Muscle of leg (tissue), 3 donors: ENCODE measurements at regions not wholly inside any gene's neighbourhood (a gene's known extent, or its start where the extent isn't known, plus 50 kb on each side); places are given as distances from the start of the nearest gene placed in this dataset.

ENCODE experiments used
- DNase-seq: peaks from one replicate; pipeline ENCODE4 v3.0.0; 2013
- H3K27ac ChIP-seq: one replicate; pipeline ENCODE4 v1.5.1; 2013; ENCODE audit warnings: mild to moderate bottlenecking, low read length, control low read depth
- H3K27me3 ChIP-seq: one replicate; pipeline ENCODE4 v1.6.1; 2013; ENCODE audit warnings: low read length; ENCODE audit not compliant: control insufficient read depth, insufficient read depth
- H3K36me3 ChIP-seq: one replicate; pipeline ENCODE4 v1.6.1; 2013; ENCODE audit warnings: low read length; ENCODE audit not compliant: control insufficient read depth, insufficient read depth
- H3K4me1 ChIP-seq: one replicate; pipeline ENCODE4 v1.6.1; 2013; ENCODE audit warnings: low read length; ENCODE audit not compliant: control insufficient read depth, insufficient read depth
- H3K4me3 ChIP-seq: one replicate; pipeline ENCODE4 v1.5.1; 2013; ENCODE audit warnings: low read length, control low read depth
- H3K9me3 ChIP-seq: replicated peaks from 2 replicates; pipeline ENCODE4 v1.6.1; 2013; ENCODE audit warnings: low read depth, low read length; ENCODE audit not compliant: control insufficient read depth
- WGBS: methylation state at CpG from one replicate; pipeline ENCODE4 v1.1.5; 2013; ENCODE audit warnings: missing lambda C conversion rate; ENCODE audit not compliant: insufficient coverage; 5-methylcytosine and 5-hydroxymethylcytosine counted together

DNA sequence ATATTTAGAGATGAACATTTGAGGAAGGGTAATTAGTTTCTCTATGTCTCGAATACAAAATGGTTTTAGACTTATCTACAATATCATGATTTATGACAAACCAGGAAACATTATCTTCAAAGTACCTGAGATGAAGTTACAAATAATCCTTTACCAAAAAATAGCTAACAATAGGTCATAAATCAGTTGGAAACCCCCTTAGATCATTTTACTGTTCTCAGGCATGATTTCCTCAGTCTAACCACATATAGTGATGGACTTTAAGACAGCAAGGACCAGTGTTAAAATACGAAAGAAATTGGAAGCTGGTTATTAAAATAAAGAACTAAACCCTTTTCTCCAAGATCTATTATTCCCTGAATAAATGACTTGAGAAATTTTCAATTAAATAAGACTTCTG lies 235.4 kb downstream of the RASSF9 start:
- H3K27me3 ChIP-seq, result no peaks in the 10 kb centered on the region
- DNase-seq, result no peak
- H3K36me3 ChIP-seq, result no peaks in the 10 kb centered on the region
- no peak overlapping the region for H3K4me3 ChIP-seq
- peaks cover 3% of the 10 kb centered on the region for H3K9me3 ChIP-seq
- H3K4me1 ChIP-seq, result no peaks in the 10 kb centered on the region
- WGBS, result no CpG with 5 or more reads among the region's 2 CpGs
- H3K27ac ChIP-seq, result no peak overlapping the region

GRCh38 chr12:85603556-85603955 lies 232.7 kb downstream of the RASSF9 start:
- no peaks in the 10 kb centered on the region for H3K9me3 ChIP-seq
- DNase-seq, result no peak
- no peaks in the 10 kb centered on the region for H3K4me1 ChIP-seq
- H3K4me3 ChIP-seq, result no peak overlapping the region
- WGBS, result no CpG with 5 or more reads among the region's 2 CpGs
- H3K27ac ChIP-seq, result no peak overlapping the region
- H3K27me3 ChIP-seq, result no peaks in the 10 kb centered on the region
- no peaks in the 10 kb centered on the region for H3K36me3 ChIP-seq

DNA sequence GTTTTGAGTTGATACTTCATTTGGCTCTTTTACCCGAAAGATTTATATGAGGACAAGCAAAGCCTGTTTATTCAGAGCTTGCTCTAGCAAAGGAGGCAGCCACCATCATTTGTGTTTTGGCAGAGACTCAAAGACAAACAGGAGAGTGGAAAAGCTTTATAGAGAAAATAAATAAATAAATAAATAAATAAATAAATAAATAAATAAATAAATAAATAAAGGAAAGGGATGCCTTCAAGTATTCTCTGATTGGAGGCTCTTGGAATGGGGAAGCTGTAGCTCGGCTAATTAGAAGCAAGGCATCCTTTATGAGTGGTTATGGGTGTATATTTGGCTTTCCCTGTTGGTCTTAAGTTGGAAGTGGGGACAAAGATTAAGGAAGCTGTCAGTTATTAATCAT lies 229.8 kb downstream of the RASSF9 start:
- no peaks in the 10 kb centered on the region for H3K4me1 ChIP-seq
- H3K9me3 ChIP-seq, result no peaks in the 10 kb centered on the region
- H3K27me3 ChIP-seq, result no peaks in the 10 kb centered on the region
- DNase-seq, result no peak
- no peak overlapping the region for H3K27ac ChIP-seq
- WGBS, result 90% methylated on average over 2 of the region's 2 CpGs
- H3K4me3 ChIP-seq, result no peak overlapping the region
- no peaks in the 10 kb centered on the region for H3K36me3 ChIP-seq

DNA sequence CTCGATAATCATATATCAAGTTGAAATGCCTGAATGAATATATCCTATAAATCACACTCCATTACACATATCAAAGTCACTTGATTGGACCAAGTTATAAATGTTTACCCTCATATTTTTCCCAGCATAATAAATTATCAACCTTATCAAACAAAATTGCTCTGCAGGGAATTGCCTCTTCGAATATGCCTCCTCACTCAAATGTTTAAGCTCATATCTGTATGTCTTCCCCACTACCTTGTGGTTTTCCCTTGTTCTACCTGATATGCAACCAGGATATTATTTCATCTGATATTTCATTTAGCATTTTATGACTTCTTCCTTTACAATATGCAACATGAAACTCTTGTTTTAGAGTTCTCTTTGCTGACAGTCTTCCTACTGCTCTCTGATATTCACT lies 226.4 kb downstream of the RASSF9 start:
- 80% methylated on average over 1 of the region's 2 CpGs for WGBS
- DNase-seq, result no peak
- peaks cover 2% of the 10 kb centered on the region for H3K9me3 ChIP-seq
- H3K36me3 ChIP-seq, result no peaks in the 10 kb centered on the region
- H3K27ac ChIP-seq, result no peak overlapping the region
- no peak overlapping the region for H3K4me3 ChIP-seq
- H3K27me3 ChIP-seq, result no peaks in the 10 kb centered on the region
- no peaks in the 10 kb centered on the region for H3K4me1 ChIP-seq

GRCh38 chr12:85610194-85610593 lies 226.0 kb downstream of the RASSF9 start:
- no peak for DNase-seq
- H3K9me3 ChIP-seq, result peaks cover 2% of the 10 kb centered on the region
- H3K4me1 ChIP-seq, result no peaks in the 10 kb centered on the region
- H3K4me3 ChIP-seq, result no peak overlapping the region
- H3K27me3 ChIP-seq, result no peaks in the 10 kb centered on the region
- H3K36me3 ChIP-seq, result no peaks in the 10 kb centered on the region
- 100% methylated on average over 2 of the region's 4 CpGs for WGBS
- no peak overlapping the region for H3K27ac ChIP-seq

GRCh38 chr12:85616201-85616600 lies 220.0 kb downstream of the RASSF9 start:
- no peak for DNase-seq
- no peaks in the 10 kb centered on the region for H3K36me3 ChIP-seq
- WGBS, result no CpG with 5 or more reads among the region's 2 CpGs
- no peaks in the 10 kb centered on the region for H3K27me3 ChIP-seq
- H3K4me3 ChIP-seq, result no peak overlapping the region
- peaks cover 2% of the 10 kb centered on the region for H3K9me3 ChIP-seq
- no peak overlapping the region for H3K27ac ChIP-seq
- no peaks in the 10 kb centered on the region for H3K4me1 ChIP-seq

DNA sequence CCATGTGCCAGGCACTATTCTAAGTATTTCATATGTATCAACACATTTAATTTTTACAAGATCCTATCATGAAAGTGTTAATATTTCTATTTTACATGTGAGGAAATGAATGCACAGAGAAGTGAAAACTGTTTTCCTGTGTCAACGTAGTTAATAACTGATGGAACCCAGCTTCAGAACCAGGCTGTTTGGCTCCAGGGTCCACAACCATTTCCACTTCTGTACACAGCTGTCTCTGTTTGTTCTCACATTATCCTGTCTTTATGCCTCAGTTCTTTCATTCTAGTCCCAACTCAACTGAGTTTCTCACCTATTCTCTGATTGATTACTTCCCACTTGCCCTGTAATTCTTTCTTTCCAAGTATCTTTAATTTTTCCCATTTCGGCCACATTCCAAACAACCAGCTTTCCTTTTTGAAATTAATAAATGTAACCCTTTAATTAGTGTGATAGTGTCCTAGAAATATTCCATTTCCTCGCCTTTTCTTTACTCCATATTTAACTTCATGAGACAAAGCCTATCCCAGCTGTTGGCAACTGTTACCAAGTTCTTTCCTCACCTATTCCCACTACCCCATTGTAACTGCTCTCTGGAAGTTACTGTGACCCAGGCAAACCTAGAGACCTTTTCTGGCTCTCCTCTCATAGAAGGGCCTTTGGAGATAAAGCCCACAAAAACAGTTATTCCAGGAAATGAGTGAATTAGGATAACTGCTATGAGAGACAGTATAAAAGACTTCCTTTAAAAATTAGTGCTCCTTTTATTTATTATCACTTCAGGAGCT lies 218.7 kb downstream of the RASSF9 start:
- 75% methylated on average over 2 of the region's 3 CpGs for WGBS
- Histone ChIP-seq H3K4me3 (no peak overlapping the region), H3K9me3 (no peaks in the 10 kb centered on the region), H3K27ac (no peak overlapping the region), H3K27me3 (no peaks in the 10 kb centered on the region), H3K4me1 (no peaks in the 10 kb centered on the region), H3K36me3 (no peaks in the 10 kb centered on the region)
- no peak for DNase-seq

DNA sequence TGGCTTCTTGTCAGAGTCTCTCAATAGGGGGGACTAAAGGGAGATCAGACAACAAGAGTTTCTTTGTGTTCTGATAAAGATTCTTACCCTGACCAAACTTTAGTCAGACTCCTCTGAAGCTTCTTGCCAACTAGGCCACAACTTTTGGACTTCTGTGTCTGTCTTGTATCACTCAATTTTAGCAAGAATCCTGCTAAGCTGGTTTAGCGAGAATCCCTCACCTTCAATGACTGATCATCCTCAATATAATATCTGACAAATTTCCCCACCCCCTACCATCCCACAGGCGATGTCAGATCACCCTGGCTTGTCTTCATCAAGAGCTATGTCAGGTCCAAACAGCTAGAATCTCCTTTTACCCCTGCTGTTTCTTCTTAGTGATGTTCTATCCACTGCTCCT lies 215.2 kb downstream of the RASSF9 start:
- Histone ChIP-seq H3K27ac (no peak overlapping the region), H3K27me3 (no peaks in the 10 kb centered on the region), H3K4me1 (no peaks in the 10 kb centered on the region), H3K36me3 (no peaks in the 10 kb centered on the region), H3K9me3 (no peaks in the 10 kb centered on the region), H3K4me3 (no peak overlapping the region)
- DNase-seq, result no peak
- WGBS, result 67% methylated on average over 2 of the region's 2 CpGs

DNA sequence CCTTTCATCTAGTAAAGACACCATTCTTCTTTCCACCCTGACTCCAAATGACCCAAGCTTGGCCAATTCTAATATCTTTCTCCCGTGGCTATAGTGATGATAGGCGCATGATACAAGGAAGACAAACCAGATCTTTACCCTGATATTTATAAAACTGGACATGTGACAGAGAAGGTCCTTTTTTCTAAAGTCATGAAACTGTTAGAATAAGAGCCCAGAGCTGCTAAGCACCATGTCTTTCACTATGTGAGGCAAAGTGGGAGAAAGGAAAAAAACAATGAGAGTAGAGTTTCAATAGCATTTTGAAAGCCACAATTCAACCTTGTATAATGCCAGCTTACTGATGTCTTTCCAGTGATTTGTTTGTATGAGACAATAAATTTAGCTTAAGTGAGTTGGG lies 212.4 kb downstream of the RASSF9 start:
- DNase-seq, result no peak
- no peaks in the 10 kb centered on the region for H3K36me3 ChIP-seq
- no peak overlapping the region for H3K27ac ChIP-seq
- no peaks in the 10 kb centered on the region for H3K9me3 ChIP-seq
- no peak overlapping the region for H3K4me3 ChIP-seq
- WGBS, result no CpG with 5 or more reads among the region's 2 CpGs
- H3K4me1 ChIP-seq, result no peaks in the 10 kb centered on the region
- H3K27me3 ChIP-seq, result no peaks in the 10 kb centered on the region

DNA sequence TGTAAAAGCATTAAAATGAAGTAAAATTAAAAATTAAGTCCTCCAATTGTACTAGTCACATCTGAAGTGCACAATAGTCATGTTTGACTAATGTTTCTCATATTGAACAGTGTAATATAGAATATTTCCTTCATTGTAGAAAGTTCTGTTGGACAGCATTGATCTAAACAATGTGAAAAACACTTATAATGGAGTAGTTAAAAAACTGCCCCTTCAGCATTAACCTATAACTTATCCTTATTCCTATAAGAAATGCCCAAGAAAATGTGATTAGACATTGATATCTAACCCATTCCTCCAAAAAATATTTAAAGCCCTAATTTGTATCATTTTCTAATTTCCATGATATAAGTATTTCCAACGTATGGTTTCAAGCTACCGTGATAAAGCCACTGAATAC lies 210.7 kb downstream of the RASSF9 start:
- Histone ChIP-seq H3K4me3 (no peak overlapping the region), H3K27me3 (no peaks in the 10 kb centered on the region), H3K4me1 (no peaks in the 10 kb centered on the region), H3K9me3 (no peaks in the 10 kb centered on the region), H3K36me3 (no peaks in the 10 kb centered on the region), H3K27ac (no peak overlapping the region)
- DNase-seq, result no peak
- WGBS, result 92% methylated on average over 2 of the region's 2 CpGs
